Cardiac septum (tissue), 1 donor: ENCODE measurements at regions not wholly inside any gene's neighbourhood (a gene's known extent, or its start where the extent isn't known, plus 50 kb on each side); places are given as distances from the start of the nearest gene placed in this dataset.

Experiments
- DNase-seq: peaks from one replicate; pipeline ENCODE4 v3.0.0-alpha.2; 2020; ENCODE audit warnings: low spot score
- intact Hi-C: fragments of 100-400 bp; cut with DNase I; formaldehyde crosslinking; loops from one replicate; pipeline ENCODE4 v1.14.0; 2022
- donor health status: DM: no; HTN: no; CAD: no.

- intact Hi-C loops: no loop called here
Measured at GRCh38 chr3:157566596-157566995, 63.4 kb upstream of the VEPH1 start.

GRCh38 chr3:157559401-157559800 lies 56.2 kb upstream of the VEPH1 start:
- intact Hi-C loops: no loop called here
- DNase-seq: no peak

More at GRCh38 chr3:157566596-157566995, 63.4 kb upstream of the VEPH1 start:
- no peak for DNase-seq
